GM12878 (cell line): ENCODE measurements at regions not wholly inside any gene's neighbourhood (a gene's known extent, or its start where the extent isn't known, plus 50 kb on each side); places are given as distances from the start of the nearest gene placed in this dataset.

Experiments
- ATAC-seq: fragments of 200-7000 bp; cut with Tn5 transposase; 3 replicates; pipeline ENCODE4 v1.9.1; 2020; ENCODE audit warnings: mild to moderate bottlenecking, moderate library complexity
- BruUV-seq: library from RNA; stranded (reverse); fragments of 400-500 nt; replicated peaks from 2 replicates; lab custom pipeline; 2021; lab: Mats Ljungman, UMichigan
- CTCF ChIA-PET: fragments of 300-600 bp; sonication (Branson Sonifier 250); formaldehyde crosslinking; extraction: SDS; loops from one replicate; lab custom pipeline; 2021; ENCODE audit warnings: inconsistent platforms; lab: Yijun Ruan, JAX
- POLR2A ChIA-PET: fragments of 350-600 bp; formaldehyde crosslinking; extraction: SDS; loops from one replicate; lab custom pipeline; 2021; ENCODE audit warnings: inconsistent platforms; lab: Charles Lee
- RAD21 ChIA-PET: fragments of 300-600 bp; sonication (Branson Sonifier 250); formaldehyde crosslinking; loops from one replicate; lab custom pipeline; 2023; ENCODE audit warnings: antibody characterized with exemption; ENCODE audit not compliant: unreplicated experiment; lab: Charles Lee
- SMC1A ChIA-PET: fragments of 300-600 bp; sonication (Branson Sonifier 250); formaldehyde crosslinking; loops from one replicate; lab custom pipeline; 2023; ENCODE audit not compliant: unreplicated experiment, uncharacterized antibody; lab: Charles Lee
- DNase-seq: peaks from one replicate; pipeline ENCODE4 v3.0.0-alpha.2; 2011; ENCODE audit warnings: low read depth, low spot score
- FAIRE-seq: peaks from 3 replicates; lab custom pipeline; 2011; peaks lifted over from hg19 to GRCh38; lab: Jason Lieb, UNC
- H2AFZ ChIP-seq: 2 replicates; pipeline ENCODE4 v1.6.0; 2011; ENCODE audit warnings: low read depth, low read length, control low read depth; ENCODE audit not compliant: control insufficient read depth
- H3K27ac ChIP-seq: 2 replicates; pipeline ENCODE4 v1.5.1; 2011; ENCODE audit warnings: control low read depth; ENCODE audit not compliant: control insufficient read depth, insufficient read depth
- H3K27me3 ChIP-seq, 2 experiments: replicated peaks in 1 of 2; 2 replicates each; pipeline versions ENCODE4 v1.6.0 to v1.6.1; 2011; ENCODE audit warnings: low read length in 1 of 2; ENCODE audit not compliant: control insufficient read depth in 2 of 2, insufficient read depth in 2 of 2
- H3K36me3 ChIP-seq, 2 experiments: 2 replicates each; pipeline ENCODE4 v1.5.1; 2011; ENCODE audit warnings: low read length in 1 of 2; ENCODE audit not compliant: control insufficient read depth in 2 of 2, insufficient read depth in 2 of 2
- H3K4me1 ChIP-seq: 2 replicates; pipeline ENCODE4 v1.6.1; 2011; ENCODE audit warnings: mild to moderate bottlenecking, low read length, moderate library complexity, mixed read lengths; ENCODE audit not compliant: control insufficient read depth, insufficient read depth
- H3K4me2 ChIP-seq: 2 replicates; pipeline ENCODE4 v1.6.0; 2011; ENCODE audit warnings: control low read depth; ENCODE audit not compliant: control insufficient read depth, insufficient read depth
- H3K4me3 ChIP-seq: fragments of 200-600 bp; sonication (generic); 2 replicates; pipeline ENCODE4 v1.5.1; 2016
- H3K79me2 ChIP-seq: 2 replicates; pipeline ENCODE4 v1.6.0; 2011; ENCODE audit warnings: low read length; ENCODE audit not compliant: control insufficient read depth, insufficient read depth
- H3K9ac ChIP-seq: 2 replicates; pipeline ENCODE4 v1.8.0; 2011; ENCODE audit warnings: low read length, control low read depth, mixed read lengths; ENCODE audit not compliant: control insufficient read depth, insufficient read depth
- H3K9me3 ChIP-seq: replicated peaks from 3 replicates; pipeline ENCODE4 v1.5.1; 2011; ENCODE audit warnings: mild to moderate bottlenecking, low read length; ENCODE audit not compliant: control insufficient read depth, insufficient read depth
- H4K20me1 ChIP-seq: 2 replicates; pipeline ENCODE4 v1.6.0; 2011; ENCODE audit not compliant: control insufficient read depth, insufficient read depth
- BCL11A ChIP-seq: IDR thresholded peaks from 2 replicates; pipeline ENCODE4 v1.6.1; 2011; ENCODE audit warnings: low read depth, low read length
- E2F4 ChIP-seq: IDR thresholded peaks from 2 replicates; pipeline ENCODE4 v1.6.1; 2012; ENCODE audit warnings: low read depth, low read length, improper control_type of control experiment
- EP300 ChIP-seq, 2 experiments: fragments of 150-350 bp in 1 of 2; IDR thresholded peaks; 2 replicates each; pipeline ENCODE4 v1.6.1; 2011 to 2012; ENCODE audit warnings: low read depth in 2 of 2, low read length in 2 of 2, borderline replicate concordance in 1 of 2, improper control_type of control experiment in 1 of 2, inconsistent platforms in 1 of 2; ENCODE audit not compliant: control insufficient read depth in 1 of 2
- IKZF2 ChIP-seq, 2 experiments: fragments of 450-650 bp; IDR thresholded peaks; 2 replicates each; pipeline ENCODE4 v1.6.1; 2017; ENCODE audit warnings: mild to moderate bottlenecking in 2 of 2, moderate library complexity in 2 of 2
- IRF4 ChIP-seq: IDR thresholded peaks from 2 replicates; pipeline ENCODE4 v1.6.1; 2011; ENCODE audit warnings: low read depth, low read length
- MLLT1 ChIP-seq: fragments of 450-650 bp; IDR thresholded peaks from 2 replicates; pipeline ENCODE4 v1.6.1; 2016; ENCODE audit warnings: mild to moderate bottlenecking
- PML ChIP-seq: IDR thresholded peaks from 2 replicates; pipeline ENCODE4 v1.6.1; 2012; ENCODE audit warnings: low read length, inconsistent platforms
- POLR2AphosphoS5 ChIP-seq: IDR thresholded peaks from 2 replicates; pipeline ENCODE4 v1.6.1; 2011; ENCODE audit warnings: mild to moderate bottlenecking, low read length, inconsistent platforms
- RELA ChIP-seq: fragments of 450-650 bp; IDR thresholded peaks from 2 replicates; pipeline ENCODE4 v1.8.0; 2014; ENCODE audit warnings: borderline replicate concordance; ENCODE audit not compliant: partially characterized antibody
- ZNF592 ChIP-seq: fragments of 450-650 bp; IDR thresholded peaks from 2 replicates; pipeline ENCODE4 v1.6.1; 2017; ENCODE audit warnings: mild to moderate bottlenecking, moderate library complexity
- WGBS: methylation state at CpG from one replicate; pipeline ENCODE4 v1.1.6; 2016; ENCODE audit warnings: low lambda C conversion rate; ENCODE audit not compliant: insufficient replicate concordance, insufficient coverage; ENCODE audit errors: missing lambda C conversion rate; 5-methylcytosine and 5-hydroxymethylcytosine counted together
- in situ Hi-C: fragments of 300-500 bp; cut with MboI; formaldehyde crosslinking; loops from 9 replicates; pipeline ENCODE4 v1.14.3; 2018; ENCODE audit warnings: mixed read lengths
- intact Hi-C: fragments of 100-400 bp; cut with micrococcal nuclease; formaldehyde crosslinking; loops from one replicate; pipeline ENCODE4 v1.14.2; 2022; ENCODE audit not compliant: unreplicated experiment
- TF ChIP-seq, protein P1 (sequence below): fragments of 450-650 bp; formaldehyde crosslinking; IDR thresholded peaks from 2 replicates; pipeline ENCODE4 v1.4.0; 2020; ENCODE audit warnings: mild to moderate bottlenecking, moderate library complexity

DNA sequence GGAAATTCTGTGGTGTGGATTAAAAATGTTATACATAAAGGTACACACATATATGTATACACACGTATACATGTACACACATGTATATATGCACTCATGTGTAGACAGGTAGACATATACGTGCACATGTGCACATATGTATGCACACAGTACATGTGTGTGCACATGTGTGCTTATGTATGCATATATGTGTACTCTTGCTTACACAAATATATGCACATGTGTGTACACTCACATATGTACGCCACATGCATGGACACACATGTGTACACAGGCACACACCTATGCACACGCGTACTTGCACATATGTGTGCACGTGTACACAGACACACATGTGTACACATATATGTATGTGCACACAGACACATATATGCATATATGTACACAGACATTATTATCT is 142.8 kb upstream of the SALL3 start (continued):
- TF ChIP-seq RELA, result no peak

GRCh38 chr18:78837754-78838153 is 141.9 kb upstream of the SALL3 start:
- Histone ChIP-seq H3K4me2 (no peak overlapping the region), H3K36me3 (no peaks in the 10 kb centered on the region), H2AFZ (no peak overlapping the region), H3K9me3 (no peaks in the 10 kb centered on the region; the same call in 2 of the 3 replicates), H3K9ac (no peak overlapping the region), H4K20me1 (no peaks in the 10 kb centered on the region), H3K27me3 (no peaks in the 10 kb centered on the region), H3K4me3 (no peak overlapping the region), H3K4me1 (no peaks in the 10 kb centered on the region), H3K27ac (no peak overlapping the region), H3K79me2 (no peaks in the 10 kb centered on the region)
- SMC1A ChIA-PET, result no interaction called here
- POLR2A ChIA-PET, result no interaction called here
- no peak for FAIRE-seq
- in situ Hi-C loops, result no loop called here
- no peak for ATAC-seq
- BruUV-seq, result no TSS peak
- RAD21 ChIA-PET, result no interaction called here
- DNase-seq, result no peak
- 73% methylated on average over 14 of the region's 14 CpGs for WGBS
- intact Hi-C loops, result no loop called here
- CTCF ChIA-PET, result no interaction called here
- TF ChIP-seq ZNF592 (no peak), PML (no peak), E2F4 (no peak), MLLT1 (no peak), IRF4 (no peak), POLR2AphosphoS5 (no peak), BCL11A (no peak), EP300 (IDR thresholded peaks at IDR 0.05; ENCODE audit: borderline replicate concordance in 1 of 2, control insufficient read depth in 1 of 2, low read depth in 2 of 2, low read length in 2 of 2) (no peak), IKZF2 (IDR thresholded peaks at IDR 0.05) (no peak)
- TF ChIP-seq, protein P1, sequence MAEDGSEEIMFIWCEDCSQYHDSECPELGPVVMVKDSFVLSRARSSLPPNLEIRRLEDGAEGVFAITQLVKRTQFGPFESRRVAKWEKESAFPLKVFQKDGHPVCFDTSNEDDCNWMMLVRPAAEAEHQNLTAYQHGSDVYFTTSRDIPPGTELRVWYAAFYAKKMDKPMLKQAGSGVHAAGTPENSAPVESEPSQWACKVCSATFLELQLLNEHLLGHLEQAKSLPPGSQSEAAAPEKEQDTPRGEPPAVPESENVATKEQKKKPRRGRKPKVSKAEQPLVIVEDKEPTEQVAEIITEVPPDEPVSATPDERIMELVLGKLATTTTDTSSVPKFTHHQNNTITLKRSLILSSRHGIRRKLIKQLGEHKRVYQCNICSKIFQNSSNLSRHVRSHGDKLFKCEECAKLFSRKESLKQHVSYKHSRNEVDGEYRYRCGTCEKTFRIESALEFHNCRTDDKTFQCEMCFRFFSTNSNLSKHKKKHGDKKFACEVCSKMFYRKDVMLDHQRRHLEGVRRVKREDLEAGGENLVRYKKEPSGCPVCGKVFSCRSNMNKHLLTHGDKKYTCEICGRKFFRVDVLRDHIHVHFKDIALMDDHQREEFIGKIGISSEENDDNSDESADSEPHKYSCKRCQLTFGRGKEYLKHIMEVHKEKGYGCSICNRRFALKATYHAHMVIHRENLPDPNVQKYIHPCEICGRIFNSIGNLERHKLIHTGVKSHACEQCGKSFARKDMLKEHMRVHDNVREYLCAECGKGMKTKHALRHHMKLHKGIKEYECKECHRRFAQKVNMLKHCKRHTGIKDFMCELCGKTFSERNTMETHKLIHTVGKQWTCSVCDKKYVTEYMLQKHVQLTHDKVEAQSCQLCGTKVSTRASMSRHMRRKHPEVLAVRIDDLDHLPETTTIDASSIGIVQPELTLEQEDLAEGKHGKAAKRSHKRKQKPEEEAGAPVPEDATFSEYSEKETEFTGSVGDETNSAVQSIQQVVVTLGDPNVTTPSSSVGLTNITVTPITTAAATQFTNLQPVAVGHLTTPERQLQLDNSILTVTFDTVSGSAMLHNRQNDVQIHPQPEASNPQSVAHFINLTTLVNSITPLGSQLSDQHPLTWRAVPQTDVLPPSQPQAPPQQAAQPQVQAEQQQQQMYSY, result no peak
